Bronchial epithelial cell (primary cell): ENCODE measurements at regions not wholly inside any gene's neighbourhood (a gene's known extent, or its start where the extent isn't known, plus 50 kb on each side); places are given as distances from the start of the nearest gene placed in this dataset.

Experiments
- DNase-seq: peaks from one replicate; pipeline ENCODE4 v3.0.0-alpha.2; 2010; ENCODE audit warnings: low read depth
- FAIRE-seq: peaks from 2 replicates; lab custom pipeline; 2011; peaks lifted over from hg19 to GRCh38; lab: Jason Lieb, UNC
- H3K27me3 ChIP-seq: 2 replicates; pipeline ENCODE4 v1.5.1; 2011; ENCODE audit warnings: low read length; ENCODE audit not compliant: control insufficient read depth, insufficient read depth
- H3K36me3 ChIP-seq: 2 replicates; pipeline ENCODE4 v1.5.1; 2011; ENCODE audit warnings: low read length; ENCODE audit not compliant: control insufficient read depth, insufficient read depth
- H3K4me3 ChIP-seq: 2 replicates; pipeline ENCODE4 v1.5.1; 2011; ENCODE audit warnings: mild to moderate bottlenecking, low read depth, low read length, control low read depth
- TF ChIP-seq, protein P1 (sequence below): IDR thresholded peaks from 2 replicates; pipeline ENCODE4 v1.5.1; 2011; ENCODE audit warnings: mild to moderate bottlenecking, moderate library complexity, low read length, control low read depth, inconsistent platforms; ENCODE audit not compliant: insufficient read depth, severe bottlenecking

DNA sequence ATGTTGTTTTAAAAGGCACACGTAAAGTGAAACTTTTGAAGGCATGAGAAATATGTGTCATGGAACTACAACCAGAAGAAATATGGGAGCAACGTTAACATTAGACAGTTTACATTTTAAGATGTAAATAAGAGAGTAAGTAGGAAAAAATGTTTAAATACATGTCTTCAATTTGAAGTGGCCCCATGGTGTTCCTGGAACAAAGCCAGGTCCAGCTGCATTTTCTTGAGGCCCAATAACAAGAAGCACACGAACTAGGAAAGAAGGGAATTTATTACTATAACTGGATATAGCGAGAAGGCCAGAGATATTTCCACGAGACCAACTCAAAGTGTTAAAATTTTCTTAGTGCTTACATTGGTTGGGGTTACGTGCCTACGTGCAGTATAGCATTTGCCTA lies 458.1 kb downstream of the KCTD8 start:
- DNase-seq (no peak), FAIRE-seq (no peak)
- Histone ChIP-seq H3K36me3 (no peaks in the 10 kb centered on the region), H3K27me3 (no peaks in the 10 kb centered on the region), H3K4me3 (no peak overlapping the region)
- TF ChIP-seq, protein P1, sequence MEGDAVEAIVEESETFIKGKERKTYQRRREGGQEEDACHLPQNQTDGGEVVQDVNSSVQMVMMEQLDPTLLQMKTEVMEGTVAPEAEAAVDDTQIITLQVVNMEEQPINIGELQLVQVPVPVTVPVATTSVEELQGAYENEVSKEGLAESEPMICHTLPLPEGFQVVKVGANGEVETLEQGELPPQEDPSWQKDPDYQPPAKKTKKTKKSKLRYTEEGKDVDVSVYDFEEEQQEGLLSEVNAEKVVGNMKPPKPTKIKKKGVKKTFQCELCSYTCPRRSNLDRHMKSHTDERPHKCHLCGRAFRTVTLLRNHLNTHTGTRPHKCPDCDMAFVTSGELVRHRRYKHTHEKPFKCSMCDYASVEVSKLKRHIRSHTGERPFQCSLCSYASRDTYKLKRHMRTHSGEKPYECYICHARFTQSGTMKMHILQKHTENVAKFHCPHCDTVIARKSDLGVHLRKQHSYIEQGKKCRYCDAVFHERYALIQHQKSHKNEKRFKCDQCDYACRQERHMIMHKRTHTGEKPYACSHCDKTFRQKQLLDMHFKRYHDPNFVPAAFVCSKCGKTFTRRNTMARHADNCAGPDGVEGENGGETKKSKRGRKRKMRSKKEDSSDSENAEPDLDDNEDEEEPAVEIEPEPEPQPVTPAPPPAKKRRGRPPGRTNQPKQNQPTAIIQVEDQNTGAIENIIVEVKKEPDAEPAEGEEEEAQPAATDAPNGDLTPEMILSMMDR, result no peak

DNA sequence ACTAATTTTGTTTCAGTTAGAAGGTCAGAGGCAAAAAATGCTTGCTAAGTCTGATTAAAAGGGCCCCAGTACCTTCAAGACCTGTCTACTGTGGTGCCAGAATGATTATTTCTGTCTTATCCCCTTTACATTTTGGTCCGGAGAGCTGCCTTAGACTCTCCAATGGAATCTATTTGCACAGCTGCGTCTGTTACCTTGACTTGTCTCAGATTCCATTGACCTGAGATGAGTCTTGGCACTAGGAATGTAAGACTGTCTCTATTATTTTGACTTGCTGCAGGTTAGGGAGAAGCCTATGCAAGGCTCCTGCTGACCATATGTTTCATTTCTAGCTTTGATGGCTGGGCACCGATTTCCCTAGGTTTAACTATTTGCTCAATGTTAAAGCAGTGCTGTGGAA lies 457.6 kb downstream of the KCTD8 start:
- Histone ChIP-seq H3K36me3 (no peaks in the 10 kb centered on the region), H3K27me3 (no peaks in the 10 kb centered on the region), H3K4me3 (no peak overlapping the region)
- DNase-seq (peak; percentile 6), FAIRE-seq (peak; percentile 47)
- TF ChIP-seq, protein P1, result no peak

DNA sequence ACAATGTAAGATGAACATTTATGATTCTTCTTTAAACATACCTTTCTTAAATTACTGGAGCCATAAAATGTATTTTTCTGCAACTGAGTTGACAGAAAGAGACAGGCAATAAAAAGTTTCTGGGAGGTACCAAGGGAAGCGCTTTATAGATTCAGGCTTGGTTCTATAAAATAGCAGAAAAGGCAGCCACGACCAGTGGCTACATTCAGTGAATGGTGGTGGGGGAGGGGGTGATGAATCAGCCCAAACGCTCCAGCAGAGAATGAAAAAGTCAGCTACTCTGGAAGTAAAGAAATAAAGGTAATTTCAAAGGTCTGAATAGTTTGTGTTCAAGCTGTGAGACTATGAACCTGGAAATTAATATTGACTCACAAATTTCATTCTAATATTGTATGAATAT lies 456.1 kb downstream of the KCTD8 start:
- FAIRE-seq (no peak), DNase-seq (no peak)
- TF ChIP-seq, protein P1, result no peak
- Histone ChIP-seq H3K27me3 (no peaks in the 10 kb centered on the region), H3K4me3 (no peak overlapping the region), H3K36me3 (no peaks in the 10 kb centered on the region)

DNA sequence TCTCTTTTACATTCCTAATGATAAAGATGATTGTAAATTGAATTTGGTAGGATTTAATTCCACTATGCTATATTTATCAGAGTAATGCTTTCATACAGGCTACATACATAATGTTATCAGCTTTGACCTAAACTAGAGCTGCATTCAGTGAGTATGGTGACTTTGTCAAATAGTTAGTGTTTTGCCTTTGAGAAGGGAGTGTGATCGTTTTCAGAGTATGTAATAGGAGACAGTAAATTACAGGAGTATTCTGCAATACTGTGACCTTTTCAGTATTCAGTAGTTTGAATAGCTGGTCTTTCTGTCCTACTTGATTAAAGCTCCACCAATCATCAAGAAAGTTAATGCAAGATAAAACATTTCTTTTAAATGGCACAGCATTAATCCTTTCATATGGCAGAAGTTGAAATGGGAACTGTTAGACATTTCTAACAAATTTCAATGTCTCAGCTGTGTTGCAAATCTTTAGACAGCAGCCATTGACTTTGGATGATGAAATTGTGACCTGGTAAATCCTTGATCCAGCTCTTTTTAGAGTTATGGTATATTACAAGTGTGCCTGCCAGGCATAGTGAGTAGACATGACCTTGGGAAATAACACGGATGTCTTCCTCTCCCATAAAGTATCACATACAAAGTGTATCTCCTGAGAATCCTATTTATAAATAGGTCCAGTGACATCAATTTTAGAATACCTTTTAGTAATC lies 455.3 kb downstream of the KCTD8 start:
- TF ChIP-seq, protein P1, result no peak
- Histone ChIP-seq H3K4me3 (no peak overlapping the region), H3K36me3 (no peaks in the 10 kb centered on the region), H3K27me3 (no peaks in the 10 kb centered on the region)
- FAIRE-seq (no peak), DNase-seq (no peak)

DNA sequence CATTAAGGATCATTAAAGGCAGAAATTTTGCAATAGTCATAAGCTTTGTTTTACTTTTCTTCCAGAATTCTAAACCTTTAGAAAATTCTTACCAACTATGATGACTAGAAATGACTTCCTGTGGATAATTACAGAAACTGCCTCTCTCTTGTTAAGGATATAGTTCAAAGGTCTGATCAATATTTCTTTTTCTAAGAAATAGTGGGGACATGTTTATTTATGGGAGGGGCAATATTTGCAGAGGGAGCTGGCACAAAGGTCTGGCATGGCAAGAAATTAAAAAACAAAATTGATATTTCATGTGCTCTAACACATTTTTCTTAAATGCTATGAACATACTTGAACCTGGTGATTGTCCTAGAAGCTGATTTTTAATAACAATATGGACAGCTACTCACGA lies 448.9 kb downstream of the KCTD8 start:
- FAIRE-seq (no peak), DNase-seq (no peak)
- Histone ChIP-seq H3K4me3 (no peak overlapping the region), H3K27me3 (no peaks in the 10 kb centered on the region), H3K36me3 (no peaks in the 10 kb centered on the region)
- TF ChIP-seq, protein P1, result no peak

DNA sequence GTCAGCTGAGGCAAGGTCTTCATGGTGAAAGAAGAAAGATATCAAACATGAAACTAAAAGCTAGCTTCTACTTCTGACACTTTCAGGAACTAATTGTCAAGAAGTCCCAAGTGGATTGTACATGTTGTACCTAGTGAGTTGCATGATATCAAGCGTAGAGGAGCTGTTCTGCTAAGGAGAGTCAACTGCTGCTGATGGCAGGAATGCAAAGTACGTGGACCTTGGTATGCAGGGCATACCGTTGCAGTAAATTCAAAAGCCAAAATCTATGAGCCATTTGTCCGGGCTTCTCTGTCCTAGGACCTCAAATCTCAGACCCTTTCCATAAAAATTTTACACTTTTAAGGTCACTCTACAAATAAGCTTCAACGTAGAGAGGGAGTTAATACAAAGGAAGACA lies 446.2 kb downstream of the KCTD8 start:
- FAIRE-seq (no peak), DNase-seq (no peak)
- Histone ChIP-seq H3K27me3 (no peaks in the 10 kb centered on the region), H3K4me3 (no peak overlapping the region), H3K36me3 (no peaks in the 10 kb centered on the region)
- TF ChIP-seq, protein P1, result no peak
